ENCODE measurements at regions not wholly inside any gene's neighbourhood (a gene's known extent, or its start where the extent isn't known, plus 50 kb on each side); places are given as distances from the start of the nearest gene placed in this dataset.

DNA sequence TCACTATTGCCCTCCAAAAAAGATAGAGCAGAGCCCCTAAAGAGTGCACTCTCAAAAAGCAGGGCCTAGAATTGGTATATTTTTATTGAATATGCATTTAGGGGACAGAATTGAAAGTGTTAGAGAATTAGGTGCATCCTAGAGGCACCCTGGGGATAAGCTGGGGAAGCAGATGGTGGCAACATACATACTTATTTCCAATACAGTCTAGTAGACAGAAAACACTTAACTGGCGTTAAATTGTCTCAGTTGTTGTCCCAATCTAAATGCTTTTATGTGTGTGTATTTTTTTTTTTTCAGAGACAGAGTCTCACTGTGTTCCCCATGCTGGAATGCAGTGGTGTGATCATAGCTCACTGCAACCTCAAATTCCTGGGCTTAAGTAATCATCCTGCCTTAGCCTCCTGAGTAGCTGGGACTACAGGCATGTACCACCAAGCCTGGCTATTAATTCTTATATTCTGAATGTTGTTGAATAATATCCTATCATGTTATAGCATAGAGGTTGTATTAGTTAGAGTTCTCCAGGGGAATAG, 481.8 kb downstream of the GRXCR1 start:
- no peak overlapping the region for H3K4me3 ChIP-seq (replicated peaks in 1 of 3)
- no peak for TF ChIP-seq POLR2A (IDR thresholded peaks at IDR 0.05)
- TF ChIP-seq, protein P1, sequence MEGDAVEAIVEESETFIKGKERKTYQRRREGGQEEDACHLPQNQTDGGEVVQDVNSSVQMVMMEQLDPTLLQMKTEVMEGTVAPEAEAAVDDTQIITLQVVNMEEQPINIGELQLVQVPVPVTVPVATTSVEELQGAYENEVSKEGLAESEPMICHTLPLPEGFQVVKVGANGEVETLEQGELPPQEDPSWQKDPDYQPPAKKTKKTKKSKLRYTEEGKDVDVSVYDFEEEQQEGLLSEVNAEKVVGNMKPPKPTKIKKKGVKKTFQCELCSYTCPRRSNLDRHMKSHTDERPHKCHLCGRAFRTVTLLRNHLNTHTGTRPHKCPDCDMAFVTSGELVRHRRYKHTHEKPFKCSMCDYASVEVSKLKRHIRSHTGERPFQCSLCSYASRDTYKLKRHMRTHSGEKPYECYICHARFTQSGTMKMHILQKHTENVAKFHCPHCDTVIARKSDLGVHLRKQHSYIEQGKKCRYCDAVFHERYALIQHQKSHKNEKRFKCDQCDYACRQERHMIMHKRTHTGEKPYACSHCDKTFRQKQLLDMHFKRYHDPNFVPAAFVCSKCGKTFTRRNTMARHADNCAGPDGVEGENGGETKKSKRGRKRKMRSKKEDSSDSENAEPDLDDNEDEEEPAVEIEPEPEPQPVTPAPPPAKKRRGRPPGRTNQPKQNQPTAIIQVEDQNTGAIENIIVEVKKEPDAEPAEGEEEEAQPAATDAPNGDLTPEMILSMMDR (IDR thresholded peaks at IDR 0.05) = no peak
- H3K36me3 ChIP-seq = no peaks in the 10 kb centered on the region
- DNase-seq = no peak
- H3K4me1 ChIP-seq = no peaks in the 10 kb centered on the region
- WGBS, 2 donors = 69 to 81% methylated on average over 1 of the region's 1 CpG
- H3K9me3 ChIP-seq = no peaks in the 10 kb centered on the region
- intact Hi-C loops (cut with DNase I) = no loop called here
- no peaks in the 10 kb centered on the region for H3K27me3 ChIP-seq
- H3K27ac ChIP-seq = no peak overlapping the region

DNA sequence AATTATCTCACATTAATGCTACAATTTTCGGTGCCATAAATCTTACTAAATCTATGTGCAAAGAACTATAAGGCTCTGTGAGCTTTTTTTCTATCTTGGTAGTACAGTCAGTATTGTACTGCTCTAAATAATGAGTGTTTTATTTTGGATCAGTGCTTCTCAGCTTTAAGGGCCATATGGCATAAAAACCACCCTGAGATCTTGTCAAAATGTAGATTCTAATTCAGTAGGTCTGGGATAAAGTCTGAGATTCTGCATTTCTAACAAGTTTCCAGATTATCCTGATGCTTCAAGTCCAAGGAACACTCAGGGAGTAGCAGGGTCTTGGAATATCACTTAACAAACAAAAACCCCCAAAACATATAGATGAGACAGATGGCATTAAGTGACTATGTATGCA, 486.5 kb downstream of the GRXCR1 start:
- 82 to 91% methylated on average over 1 of the region's 1 CpG for WGBS, 2 donors
- Histone ChIP-seq H3K9me3 (no peaks in the 10 kb centered on the region), H3K4me3 (replicated peaks in 1 of 3) (no peak overlapping the region), H3K4me1 (no peaks in the 10 kb centered on the region), H3K27me3 (no peaks in the 10 kb centered on the region), H3K36me3 (no peaks in the 10 kb centered on the region), H3K27ac (no peak overlapping the region)
- no peak for DNase-seq
- intact Hi-C loops (cut with DNase I) = no loop called here
- TF ChIP-seq, protein P1 (IDR thresholded peaks at IDR 0.05) = no peak
- TF ChIP-seq POLR2A (IDR thresholded peaks at IDR 0.05) = no peak

DNA sequence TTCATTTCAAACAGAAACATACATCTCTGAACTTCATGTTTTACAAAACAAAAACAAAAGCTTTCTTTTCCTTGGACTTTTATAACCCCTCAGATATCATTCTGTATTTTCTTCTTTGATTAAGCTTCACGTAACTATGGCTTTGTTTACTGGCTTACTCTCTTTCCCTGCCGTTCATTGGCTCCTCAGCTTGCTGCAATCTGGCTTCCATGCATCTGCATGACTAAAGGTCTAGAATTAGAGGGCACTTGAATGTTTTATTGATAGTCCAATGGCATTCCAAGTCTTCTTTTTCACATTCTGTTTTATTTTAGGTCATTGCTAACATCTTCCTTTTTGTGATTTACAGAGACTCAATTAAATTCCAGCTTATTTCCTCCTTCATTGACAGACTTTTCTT, 487.6 kb downstream of the GRXCR1 start:
- no peak for DNase-seq
- Histone ChIP-seq H3K27me3 (no peaks in the 10 kb centered on the region), H3K4me1 (no peaks in the 10 kb centered on the region), H3K27ac (no peak overlapping the region), H3K9me3 (no peaks in the 10 kb centered on the region), H3K36me3 (no peaks in the 10 kb centered on the region), H3K4me3 (replicated peaks in 1 of 3) (no peak overlapping the region)
- TF ChIP-seq POLR2A (IDR thresholded peaks at IDR 0.05) = no peak
- TF ChIP-seq, protein P1 (IDR thresholded peaks at IDR 0.05) = no peak
- intact Hi-C loops (cut with DNase I) = no loop called here
- WGBS, 2 donors = 73 to 76% methylated on average over 2 of the region's 2 CpGs

DNA sequence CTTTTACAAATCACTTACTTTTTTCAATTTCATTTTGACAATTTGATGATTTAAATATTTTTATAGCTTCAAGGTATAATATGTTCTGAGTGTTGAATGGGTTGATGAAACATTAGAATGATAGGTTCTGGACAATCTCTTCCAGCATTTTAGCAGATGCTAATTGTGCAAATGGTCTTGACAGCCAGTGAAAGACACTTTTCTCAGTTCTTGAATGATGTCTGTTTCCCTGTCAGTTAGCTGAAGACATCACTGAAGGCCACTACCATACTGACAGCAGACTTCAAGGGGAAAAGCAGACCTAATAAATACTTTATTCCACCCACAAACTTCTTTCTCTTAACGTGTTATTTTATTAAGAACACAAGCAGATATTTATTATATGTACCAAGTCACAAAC, 498.6 kb downstream of the GRXCR1 start:
- Histone ChIP-seq H3K27me3 (no peaks in the 10 kb centered on the region), H3K4me3 (replicated peaks in 1 of 3) (no peak overlapping the region), H3K4me1 (no peaks in the 10 kb centered on the region), H3K27ac (no peak overlapping the region), H3K9me3 (no peaks in the 10 kb centered on the region), H3K36me3 (no peaks in the 10 kb centered on the region)
- 43 to 47% methylated on average over 1 of the region's 1 CpG for WGBS, 2 donors
- no peak for DNase-seq
- intact Hi-C loops (cut with DNase I) = no loop called here
- TF ChIP-seq, protein P1 (IDR thresholded peaks at IDR 0.05) = no peak

DNA sequence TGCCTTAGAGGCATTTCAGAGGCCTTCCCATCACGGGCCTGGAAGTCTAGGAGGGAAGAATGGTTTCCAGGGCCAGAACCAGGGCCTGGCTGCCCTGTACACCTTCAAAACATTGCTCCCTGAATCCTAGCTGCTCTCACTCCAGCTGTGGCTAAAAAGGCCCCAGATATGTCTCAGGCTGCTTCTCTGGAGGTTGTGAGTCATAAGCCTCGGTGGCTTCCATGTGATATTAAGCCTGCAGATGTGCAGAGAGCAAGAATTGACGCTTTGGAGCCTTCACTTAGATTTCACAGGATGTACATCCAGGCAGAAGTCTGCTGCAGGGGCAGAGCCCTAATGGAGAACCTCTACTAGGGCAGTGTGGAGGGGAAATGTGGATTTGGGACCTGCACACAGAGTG, 502.5 kb downstream of the GRXCR1 start:
- Histone ChIP-seq H3K27me3 (no peaks in the 10 kb centered on the region), H3K36me3 (no peaks in the 10 kb centered on the region), H3K4me1 (no peaks in the 10 kb centered on the region), H3K4me3 (replicated peaks in 1 of 3) (no peak overlapping the region), H3K9me3 (no peaks in the 10 kb centered on the region), H3K27ac (no peak overlapping the region)
- WGBS, 2 donors = 65 to 73% methylated on average over 3 of the region's 3 CpGs
- TF ChIP-seq, protein P1 (IDR thresholded peaks at IDR 0.05) = no peak
- TF ChIP-seq POLR2A (IDR thresholded peaks at IDR 0.05) = no peak
- intact Hi-C loops (cut with DNase I) = no loop called here
- no peak for DNase-seq
